COR-L47 (cell line): ENCODE measurements at regions not wholly inside any gene's neighbourhood (a gene's known extent, or its start where the extent isn't known, plus 50 kb on each side); places are given as distances from the start of the nearest gene placed in this dataset.
"Not testable (repeated sequence)": the region's sequence is repeated elsewhere in the genome, so short reads cannot be mapped to it uniquely, and the experiment has no call there.

Experiments
- DNase-seq: peaks from one replicate; lab custom pipeline; 2025; lab: John Stamatoyannopoulos, UW

DNA sequence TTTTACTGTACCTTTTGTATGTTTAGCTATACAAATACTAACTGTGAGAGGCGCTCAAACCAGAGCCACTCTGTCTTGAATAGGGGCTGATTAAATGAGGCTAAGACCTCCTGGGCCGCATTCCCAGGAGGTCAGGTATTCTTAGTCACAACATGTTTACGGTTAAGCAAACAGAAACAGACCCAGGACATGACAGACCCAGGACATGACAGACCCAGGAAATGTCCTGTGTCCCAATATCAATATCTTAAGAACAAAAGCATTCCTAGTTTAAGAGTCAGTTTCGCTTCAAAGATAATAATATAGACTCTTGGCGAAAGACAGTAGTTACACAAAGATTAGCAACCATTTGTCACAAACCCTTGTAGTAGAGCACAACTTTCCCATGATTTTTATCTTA, 304.5 kb downstream of the CCSER2 start:
- no peak for DNase-seq

DNA sequence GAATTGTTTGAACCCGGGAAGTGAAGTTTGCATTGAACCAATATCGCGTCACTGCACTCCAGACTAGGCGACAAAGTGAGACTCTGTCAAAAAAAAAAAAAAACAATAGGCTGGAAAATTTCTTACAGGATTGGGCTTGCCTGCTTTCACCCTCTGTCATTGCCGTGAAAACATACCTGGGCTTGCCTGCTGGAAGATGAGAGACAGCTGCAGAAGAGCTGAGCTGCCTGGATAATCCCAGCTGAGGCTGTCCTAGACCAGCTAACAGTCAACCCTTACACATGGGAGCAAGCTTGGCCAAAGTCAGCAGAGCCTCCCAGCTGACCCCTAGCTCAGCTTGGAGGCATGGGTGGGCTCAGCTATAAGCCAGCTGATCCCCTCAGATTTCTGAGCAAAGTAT, 306.2 kb downstream of the CCSER2 start:
- DNase-seq, result no peak

DNA sequence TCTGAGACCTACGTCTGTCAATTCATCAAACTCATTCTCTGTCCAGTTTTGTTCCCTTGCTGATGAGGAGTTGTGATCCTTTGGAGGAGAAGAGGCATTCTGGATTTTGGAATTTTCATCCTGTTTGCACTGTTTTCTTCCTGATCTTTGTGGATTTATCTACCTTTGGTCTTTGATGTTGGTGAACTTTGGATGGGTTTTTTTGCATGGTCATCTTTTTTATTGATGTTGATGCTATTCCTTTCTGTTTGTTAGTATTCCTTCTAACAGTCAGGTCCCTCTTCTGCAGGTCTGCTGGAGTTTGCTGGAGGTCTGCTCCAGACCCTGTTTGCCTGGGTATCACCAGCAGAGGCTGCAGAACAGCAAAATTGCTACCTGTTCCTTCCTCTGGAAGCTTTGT, 322.2 kb downstream of the CCSER2 start:
- DNase-seq, result not testable (repeated sequence)

DNA sequence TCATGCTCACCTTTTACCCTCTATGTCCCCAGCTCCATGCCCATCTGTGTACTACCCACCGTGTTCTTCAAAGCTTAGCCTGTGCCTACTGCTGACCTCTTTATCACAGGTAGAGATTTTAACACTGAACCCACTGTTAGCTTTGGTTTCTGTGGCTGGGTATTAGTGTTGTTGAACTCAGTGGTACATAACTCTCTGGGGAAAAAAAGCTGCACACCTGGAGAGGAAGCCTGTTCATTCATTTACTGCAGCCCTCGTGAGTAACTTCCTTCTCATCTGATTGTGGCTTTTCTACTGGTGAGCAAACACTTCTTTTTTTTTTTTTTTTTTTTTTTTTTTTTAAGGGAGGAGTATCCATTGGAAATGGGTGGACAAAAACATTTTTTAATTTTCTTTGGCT, 326.3 kb downstream of the CCSER2 start:
- no peak for DNase-seq

DNA sequence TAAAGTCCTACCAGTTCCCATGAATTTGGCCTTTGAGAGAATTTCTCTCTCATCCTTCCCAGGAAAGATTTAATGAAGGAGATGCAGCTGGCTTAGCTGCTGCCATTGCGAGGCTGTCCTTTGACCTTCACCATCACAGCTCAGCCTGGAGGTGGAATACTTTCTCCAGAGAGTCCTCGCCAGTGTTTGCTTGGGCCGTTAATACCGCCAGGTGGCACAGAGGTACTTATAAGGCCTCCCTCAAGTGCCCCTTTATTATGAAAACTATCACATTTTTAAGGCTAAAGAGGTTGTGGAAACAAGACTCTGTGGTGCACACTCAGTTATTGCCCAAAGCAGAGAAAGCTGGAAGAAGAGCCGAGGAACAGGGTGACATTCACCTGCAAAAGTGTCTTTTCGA, 330.6 kb downstream of the CCSER2 start:
- no peak for DNase-seq

DNA sequence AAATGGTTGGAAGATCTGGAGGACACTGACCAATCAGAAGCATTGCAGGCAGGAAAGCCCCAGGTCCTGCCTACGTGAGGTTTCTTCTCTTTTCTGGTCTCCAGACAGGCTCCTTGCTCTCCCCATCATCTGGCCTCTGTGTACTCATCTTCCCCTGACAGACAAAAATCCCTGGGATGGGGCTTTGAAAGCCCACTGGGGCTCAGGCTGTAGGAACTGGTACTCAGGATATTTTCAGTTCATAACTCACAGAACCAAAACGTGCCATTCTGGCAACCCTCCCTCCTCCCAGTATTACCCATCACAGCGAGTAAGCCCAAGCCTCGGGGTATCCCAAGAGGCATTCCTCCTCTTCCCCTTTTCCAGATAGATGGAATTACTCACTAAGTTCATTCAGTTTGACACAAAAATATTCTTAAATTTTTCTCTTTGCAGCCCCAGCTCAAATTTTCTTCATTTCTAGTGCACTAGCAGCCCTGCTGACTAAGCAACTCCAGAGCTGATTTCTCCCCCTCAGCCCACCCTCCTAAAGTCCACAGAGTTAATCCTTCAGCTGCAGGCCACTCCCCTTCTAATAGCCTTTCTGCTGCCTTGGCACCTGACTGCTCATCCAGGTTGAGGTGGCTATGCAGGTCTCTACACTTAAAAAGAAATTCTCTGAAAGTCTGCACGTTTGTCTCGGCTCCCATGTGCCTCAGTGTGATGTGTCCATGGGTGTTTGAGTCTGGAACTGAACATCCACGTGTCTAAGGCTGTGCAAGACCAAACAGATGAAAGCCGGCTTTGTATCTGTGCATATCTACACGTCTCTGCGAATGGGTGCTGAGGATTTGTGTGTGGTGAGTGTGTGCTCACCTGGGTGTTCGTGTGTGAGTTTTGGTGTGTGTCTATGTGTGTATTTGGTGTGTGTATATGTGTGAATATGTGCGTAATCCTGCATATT, 331.4 kb downstream of the CCSER2 start:
- no peak for DNase-seq

DNA sequence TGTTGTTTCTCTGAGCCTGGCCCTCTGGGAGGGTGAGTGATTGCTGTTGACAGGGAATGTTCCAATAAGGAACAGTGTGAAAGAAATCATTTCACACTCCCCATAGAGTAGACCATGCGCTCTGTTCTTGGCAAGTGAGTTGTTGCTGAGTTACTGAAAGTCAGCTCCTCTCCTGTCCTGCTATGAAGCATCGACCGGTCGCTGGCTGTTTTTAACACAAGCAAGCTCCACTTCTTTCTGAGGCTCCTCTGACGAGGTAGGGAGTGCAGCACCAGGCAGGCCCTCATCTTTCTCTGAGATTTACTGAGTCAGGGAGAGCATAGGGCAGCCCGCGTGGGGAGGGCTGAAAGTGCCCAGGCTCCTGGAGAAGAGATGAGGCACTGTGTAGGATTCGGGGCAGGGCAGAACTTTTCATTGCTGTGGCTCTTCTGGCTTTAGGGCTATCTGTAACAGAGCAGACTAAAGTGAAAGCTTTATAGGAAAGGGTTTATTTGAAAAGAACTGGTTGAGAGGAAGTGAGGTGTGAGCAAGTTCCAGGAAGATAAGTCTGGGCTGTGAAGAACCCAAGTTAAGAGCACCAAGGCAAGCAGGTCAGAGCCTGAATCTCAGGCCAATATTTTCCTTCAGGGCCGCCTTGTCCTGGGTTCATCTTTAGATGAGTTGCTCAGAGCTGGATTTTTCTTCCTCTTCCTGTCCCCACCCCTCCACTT, 332.2 kb downstream of the CCSER2 start:
- DNase-seq, result no peak

DNA sequence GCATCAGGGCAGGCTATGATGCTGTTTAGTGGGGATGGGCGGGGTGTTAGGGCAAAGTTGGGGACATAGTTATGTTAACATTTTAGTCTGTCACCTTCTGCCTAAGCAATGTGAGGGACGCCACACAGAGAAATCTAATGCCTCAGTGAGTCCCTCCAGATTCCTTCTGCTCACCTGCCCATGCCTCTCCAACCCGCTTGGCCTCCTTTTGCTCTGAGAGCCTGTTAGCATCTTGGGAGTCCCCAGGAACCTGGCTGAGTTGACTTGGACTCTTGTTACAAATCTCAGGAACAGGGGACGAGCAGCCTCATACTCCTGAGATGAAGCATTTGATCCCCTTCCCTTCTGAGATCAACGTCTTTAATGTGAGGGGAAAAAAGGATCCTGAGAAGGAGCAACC, 336.8 kb downstream of the CCSER2 start:
- no peak for DNase-seq

DNA sequence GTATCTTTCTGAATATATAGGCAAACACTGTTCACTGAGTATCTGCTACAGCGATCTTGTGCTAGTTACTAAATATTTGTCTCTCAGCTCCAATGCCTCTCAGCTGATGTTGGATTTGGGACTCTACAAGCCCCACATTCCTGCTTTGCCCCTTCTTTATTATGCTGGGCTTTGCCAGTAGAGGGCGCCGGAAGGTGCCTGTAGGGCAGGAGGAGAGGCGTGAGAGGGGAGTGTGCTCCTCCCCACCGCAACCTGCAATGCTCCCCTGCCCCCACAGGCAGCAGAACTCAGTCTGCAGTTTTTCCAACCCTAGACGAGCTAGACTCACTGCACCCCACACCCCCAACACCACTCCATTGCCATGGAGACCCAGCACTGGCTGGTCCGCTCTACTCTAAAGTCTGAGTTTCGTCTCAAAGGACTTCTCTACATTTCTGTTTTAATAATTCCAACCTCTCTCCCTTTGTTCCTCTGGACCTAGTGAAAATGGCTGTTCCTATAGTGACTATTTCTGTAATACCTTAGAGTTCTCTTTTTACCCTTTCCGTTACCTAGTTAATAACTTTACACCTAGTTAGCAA, 337.6 kb downstream of the CCSER2 start:
- no peak for DNase-seq

DNA sequence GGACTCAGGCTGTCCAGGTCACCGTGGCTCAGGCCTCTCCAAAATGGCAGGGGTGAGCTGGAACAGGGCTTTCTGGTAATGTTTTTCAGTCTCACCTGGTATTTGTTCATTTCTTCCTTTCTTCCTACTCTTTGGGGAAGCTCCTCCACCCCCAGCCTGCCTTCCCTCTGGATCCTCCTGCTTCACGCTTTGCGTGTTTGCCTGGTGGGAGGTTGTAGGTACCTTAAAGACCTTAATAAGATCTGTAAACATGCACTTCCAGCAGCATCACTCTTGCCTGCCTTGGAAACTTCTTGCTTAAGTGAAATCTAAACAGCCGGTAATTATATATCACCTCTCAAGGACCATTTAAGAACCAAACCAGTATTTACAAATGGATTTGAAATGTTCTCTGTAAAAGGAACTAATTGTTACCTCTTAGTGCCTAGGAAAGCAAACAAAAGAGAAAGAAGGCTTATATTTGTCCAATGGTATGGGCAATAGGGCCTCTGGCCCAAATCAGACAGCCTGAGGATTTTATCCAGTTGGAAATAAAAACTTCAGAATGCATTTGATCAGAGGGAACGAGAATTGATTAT, 339.9 kb downstream of the CCSER2 start:
- DNase-seq, result no peak

DNA sequence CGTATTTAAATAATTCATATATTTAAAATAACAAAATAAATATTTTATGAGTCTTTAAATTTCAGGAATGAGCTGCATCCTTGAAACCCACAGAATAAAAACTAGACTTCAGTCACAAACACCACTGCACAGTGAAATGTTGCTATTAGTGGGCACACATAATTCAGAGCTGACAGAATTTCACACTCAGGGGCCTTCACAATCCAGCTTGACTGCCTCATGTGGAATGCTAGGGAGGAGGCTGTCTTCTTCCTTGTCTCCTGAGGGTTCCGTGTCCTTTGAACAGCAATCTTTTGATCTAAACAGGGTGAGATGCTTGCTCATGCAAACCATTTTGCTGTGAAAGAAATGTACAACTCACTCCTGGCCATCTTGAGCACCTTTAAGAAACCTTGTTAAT, 346.7 kb downstream of the CCSER2 start:
- DNase-seq, result no peak

DNA sequence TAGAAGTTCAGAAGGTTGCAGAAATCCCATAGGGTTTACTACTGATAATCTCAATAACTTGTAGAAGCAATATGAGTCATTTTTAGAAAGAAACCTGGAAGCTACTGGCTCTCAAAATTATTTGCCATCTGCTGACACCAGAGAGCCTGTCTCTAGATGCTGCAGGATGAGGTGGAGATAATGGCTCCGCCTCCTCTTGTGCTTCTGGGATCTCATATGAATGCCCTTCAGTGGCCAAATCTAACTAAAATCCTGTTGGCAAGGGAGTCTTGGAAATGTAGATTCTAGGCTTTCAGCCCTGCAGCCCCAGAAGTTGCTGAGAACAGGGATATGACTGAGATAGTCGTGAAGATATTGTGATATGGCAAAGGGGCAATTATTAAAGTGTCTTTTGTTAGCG, 348.1 kb downstream of the CCSER2 start:
- no peak for DNase-seq

DNA sequence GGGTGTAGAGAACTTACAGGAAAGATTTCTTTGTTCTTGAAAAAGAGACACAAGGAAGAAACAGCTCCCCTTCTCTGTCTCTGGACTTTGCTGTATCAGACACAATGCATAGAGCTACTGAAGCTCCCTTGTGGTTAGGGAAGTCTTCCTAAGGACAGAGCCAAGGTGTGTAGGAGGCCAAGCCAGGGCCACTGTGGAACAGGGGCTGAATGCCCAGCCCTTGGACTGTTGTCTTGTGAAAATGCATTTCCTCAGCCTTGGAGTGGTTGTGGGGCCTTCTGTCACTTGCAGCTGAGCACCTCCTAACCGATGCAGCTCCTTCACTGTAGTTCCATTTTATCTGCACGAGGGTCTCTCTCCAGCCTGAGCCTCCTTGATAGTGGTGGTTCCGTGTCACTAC, 353.4 kb downstream of the CCSER2 start:
- DNase-seq, result no peak

DNA sequence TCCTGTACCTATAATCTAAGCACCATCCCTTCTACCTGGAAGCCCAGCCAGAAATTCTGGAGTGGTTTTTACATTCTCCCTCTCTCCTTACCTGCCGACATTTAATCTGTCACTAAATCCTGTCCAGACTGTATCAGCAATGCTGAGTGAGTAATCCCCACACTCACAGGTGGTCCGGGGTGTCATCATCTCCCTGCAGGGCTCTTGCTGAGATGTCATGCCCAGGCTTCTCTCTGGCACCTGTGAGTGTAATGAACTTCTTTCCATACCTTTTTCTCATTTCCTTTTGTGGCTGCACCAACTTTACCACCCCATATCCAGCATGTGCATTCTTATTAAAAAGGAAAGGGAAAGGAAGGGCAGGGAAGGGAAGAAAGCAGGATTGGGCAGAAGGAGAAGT, 355.2 kb downstream of the CCSER2 start:
- no peak for DNase-seq

DNA sequence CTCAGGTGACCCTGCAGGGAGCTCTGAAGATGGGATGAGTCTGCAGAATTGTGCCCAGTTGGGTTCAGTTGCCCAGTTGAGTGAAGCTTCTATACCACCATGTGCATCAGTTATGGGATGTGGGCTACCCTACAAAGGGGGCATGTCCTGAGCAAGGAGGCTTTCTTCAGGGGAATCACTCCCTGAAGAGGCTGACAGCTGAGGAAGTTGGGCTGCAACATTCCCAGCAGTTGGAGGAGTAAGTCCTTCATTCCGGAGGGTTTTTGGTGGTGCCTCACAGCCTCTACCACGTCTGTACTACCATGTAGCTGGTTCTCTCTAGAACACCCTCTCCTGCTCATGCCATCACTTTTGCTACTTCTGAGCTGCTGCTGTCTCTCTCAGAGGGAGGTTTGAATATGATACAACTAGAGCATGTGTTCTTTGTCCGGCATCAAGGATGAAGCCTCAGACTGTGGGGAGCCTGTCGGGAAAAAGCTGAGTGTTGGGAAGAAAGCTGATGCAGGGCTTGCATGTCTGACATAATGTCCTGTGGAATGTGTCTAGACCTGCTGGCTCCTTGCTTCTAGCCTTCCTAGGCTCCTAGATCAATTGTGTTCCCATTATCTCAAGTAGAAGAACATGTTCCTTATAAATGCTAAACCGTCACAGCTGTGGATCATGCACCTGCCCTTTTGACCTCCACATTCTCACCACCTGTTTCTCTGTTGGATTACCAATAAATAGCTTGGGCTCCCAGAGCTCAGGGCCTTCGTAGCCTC, 355.8 kb downstream of the CCSER2 start:
- no peak for DNase-seq

DNA sequence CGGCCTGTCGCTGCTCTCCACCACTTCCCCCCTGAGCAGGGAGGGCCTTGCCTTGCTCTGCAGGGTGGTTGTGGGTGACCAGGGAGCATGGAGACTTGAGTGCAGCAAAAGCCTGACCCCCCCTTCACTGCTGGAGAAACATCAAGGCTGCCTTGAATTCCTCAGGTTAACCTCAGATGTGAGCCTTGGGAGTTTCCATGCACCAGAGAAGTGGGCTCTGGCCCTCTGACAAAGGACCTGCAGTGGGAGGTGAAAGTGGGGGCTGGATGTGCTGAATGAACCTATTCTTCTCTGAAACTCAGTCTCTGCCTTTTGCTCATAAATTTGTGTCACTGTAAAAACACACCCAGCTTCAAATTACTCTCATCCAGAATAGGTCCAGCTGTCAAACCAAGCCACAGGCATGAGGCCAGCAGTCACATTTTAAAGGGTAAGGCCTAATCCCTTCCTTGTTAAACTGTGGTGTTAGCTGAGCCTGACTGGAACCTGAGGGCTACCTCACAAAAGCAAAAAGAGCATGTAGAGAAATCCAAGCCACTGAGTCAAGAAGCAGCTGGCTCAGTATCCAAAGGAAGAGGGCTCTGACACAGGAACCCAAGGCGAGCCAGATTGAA, 356.8 kb downstream of the CCSER2 start:
- no peak for DNase-seq

DNA sequence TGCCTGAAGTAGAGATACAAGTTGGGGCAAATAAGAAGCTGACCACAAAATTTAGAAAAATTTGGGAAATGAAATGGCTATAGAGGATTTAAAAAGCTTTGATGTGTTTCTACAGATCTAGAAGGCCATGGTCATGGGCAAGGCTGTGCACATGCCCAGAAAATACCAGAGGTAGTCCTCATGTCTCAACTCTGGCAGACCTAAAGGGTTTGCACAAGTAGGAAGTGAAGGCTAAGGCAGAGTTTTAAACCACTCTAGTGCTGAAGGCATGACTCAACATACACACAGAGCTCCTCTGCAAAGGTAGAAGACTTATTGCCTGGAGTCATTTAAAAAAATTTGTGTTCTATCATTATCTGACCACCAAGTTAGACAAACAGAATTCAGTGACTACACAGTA, 364.6 kb downstream of the CCSER2 start:
- DNase-seq, result no peak

DNA sequence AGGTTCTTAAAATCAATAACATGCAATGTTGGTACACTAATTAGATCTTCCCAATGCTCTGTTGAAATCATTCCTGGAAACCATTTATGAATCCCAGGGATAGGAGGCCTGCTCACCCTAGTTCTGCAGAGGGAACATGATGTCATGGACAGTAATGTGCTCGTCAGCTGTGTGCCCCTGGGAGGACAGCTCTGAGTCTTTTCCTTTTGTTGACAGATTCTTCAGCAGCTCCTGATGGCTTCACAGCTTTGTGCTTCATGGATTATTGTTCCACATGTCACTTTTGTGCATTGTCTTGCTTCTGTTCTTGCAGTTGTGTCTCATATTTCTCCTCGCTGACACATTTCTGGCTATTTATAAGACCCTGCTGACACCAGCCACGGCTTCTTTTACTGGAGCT, 367.5 kb downstream of the CCSER2 start:
- no peak for DNase-seq

DNA sequence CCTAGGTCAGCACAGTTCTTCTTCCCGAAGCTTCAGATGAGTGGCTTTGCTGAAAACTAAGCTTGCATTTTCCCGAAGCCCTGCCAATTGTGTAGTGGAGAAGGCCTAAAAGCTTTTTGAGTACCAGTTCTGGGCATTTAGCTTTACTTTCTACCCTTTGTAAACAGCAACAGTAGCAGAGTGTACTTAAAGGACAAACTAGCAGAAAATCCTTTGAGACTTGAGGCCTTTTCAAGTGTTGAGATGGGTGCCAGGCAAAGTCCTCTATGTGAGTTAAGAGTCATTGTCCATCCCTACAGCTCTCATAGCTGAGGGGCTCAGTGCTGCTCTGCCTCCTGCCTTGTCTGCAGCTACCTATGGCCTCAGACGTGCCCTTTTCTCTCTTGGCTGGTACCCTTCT, 368.2 kb downstream of the CCSER2 start:
- DNase-seq, result no peak

DNA sequence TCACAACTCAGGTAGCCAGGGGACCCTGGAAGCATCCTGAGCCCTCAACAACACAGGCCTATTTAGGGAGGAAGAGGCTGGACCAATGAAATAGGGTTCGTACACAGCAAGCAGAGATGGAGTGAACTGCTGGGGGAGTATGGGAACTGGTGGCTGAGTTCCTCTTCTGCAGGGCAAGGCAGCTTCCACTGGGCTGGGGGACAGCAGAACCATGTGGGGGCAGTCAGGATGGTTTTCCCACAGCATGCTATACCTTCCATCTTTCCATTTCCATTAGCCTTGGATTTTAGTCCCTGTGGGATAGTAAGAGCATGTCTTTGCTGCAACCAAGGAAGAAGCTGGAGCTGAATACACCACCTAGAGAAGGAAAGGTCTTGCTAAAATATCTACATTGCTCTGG, 370.6 kb downstream of the CCSER2 start:
- no peak for DNase-seq

DNA sequence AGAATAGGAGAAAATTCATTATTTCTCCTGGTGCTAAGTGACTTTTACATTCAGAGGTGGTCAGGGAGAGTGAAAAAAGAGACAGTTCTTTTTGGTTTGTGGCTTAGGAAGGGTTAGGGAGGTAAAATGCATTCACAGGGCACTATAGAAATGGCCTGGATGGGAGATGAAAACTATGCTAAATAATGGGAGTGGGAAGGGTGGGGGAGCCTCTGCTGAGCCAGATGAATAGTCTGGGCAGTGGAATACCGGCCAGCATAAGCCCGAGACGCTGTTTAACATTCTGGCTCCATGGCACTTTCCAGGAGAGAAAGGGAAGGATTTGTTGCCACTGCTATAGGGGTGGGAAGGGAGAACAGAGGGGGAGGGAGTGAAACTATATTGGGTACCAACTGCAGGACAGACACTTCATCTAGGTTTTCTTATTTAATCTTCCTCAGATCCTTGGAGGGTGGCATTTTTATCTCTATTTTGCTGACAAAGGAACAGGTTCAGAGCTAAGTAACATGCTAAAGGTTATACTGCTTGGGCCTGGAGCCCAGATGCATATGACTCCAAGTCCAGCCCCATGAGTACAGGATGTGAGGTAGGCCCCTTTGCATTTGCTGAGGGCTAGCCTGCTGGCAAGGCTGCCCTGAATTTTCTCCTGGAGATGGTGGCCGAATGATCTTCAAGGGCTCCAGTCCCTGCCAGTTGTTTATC, 372.4 kb downstream of the CCSER2 start:
- DNase-seq, result no peak
